T-cell (primary cell): ENCODE measurements at regions not wholly inside any gene's neighbourhood (a gene's known extent, or its start where the extent isn't known, plus 50 kb on each side); places are given as distances from the start of the nearest gene placed in this dataset.
A peak's percentile ranks its signal among the peaks of the same experiment; 100 is the strongest.
"Not testable (repeated sequence)": the region's sequence is repeated elsewhere in the genome, so short reads cannot be mapped to it uniquely, and the experiment has no call there.

Experiments
- ATAC-seq, 4 experiments: fragments of 200-7000 bp in 3 of 4; fragments of 150-1000 bp in 1 of 4; cut with Tn5 transposase; replicated peaks in 1 of 4; 1 replicate in 3 of 4; 2 replicates in 1 of 4; pipeline ENCODE4 v1.10.0; 2021; ENCODE audit warnings: moderate library complexity in 3 of 4, mild to moderate bottlenecking in 2 of 4, moderate number of reproducible peaks in 1 of 4
- CTCF ChIA-PET, 2 donors: fragments of 300-600 bp; sonication (Branson Sonifier 250); formaldehyde crosslinking; loops; one replicate each; lab custom pipeline; 2022; ENCODE audit warnings: antibody characterized with exemption in 2 of 2; lab: Charles Lee
- POLR2A ChIA-PET, 2 donors: fragments of 300-600 bp; sonication (Branson Sonifier 250); formaldehyde crosslinking; loops; one replicate each; lab custom pipeline; 2022; ENCODE audit warnings: antibody characterized with exemption in 2 of 2; lab: Charles Lee
- DNase-seq, 35 experiments: peaks; one replicate each; pipeline versions ENCODE4 v3.0.0 to v3.0.0-alpha.2; 2013 to 2023
- H3K27ac ChIP-seq: one replicate; pipeline ENCODE4 v1.5.1; 2013; ENCODE audit warnings: low read length
- H3K27me3 ChIP-seq, 2 experiments: replicated peaks in 1 of 2; 1 replicate in 1 of 2; 2 replicates in 1 of 2; pipeline versions ENCODE4 v1.6.1 to v1.7.0; 2013; ENCODE audit warnings: low read length in 1 of 2, mixed read lengths in 1 of 2; ENCODE audit not compliant: control insufficient read depth in 2 of 2, insufficient read depth in 2 of 2; ENCODE audit errors: extremely low read depth in 1 of 2
- H3K36me3 ChIP-seq, 2 donors: 1 replicate in 1 of 2; 2 replicates in 1 of 2; pipeline versions ENCODE4 v1.6.1 to v1.7.0; 2013; ENCODE audit warnings: low read length in 1 of 2; ENCODE audit not compliant: control insufficient read depth in 2 of 2, insufficient read depth in 1 of 2; ENCODE audit errors: extremely low read depth in 1 of 2
- H3K4me1 ChIP-seq, 2 experiments: 1 replicate in 1 of 2; 2 replicates in 1 of 2; pipeline versions ENCODE4 v1.6.1 to v1.7.0; 2013; ENCODE audit warnings: low read length in 2 of 2, mixed read lengths in 1 of 2; ENCODE audit not compliant: insufficient read depth in 2 of 2, control insufficient read depth in 1 of 2; ENCODE audit errors: extremely low read depth in 1 of 2
- H3K4me3 ChIP-seq, 2 donors: 1 replicate in 1 of 2; 2 replicates in 1 of 2; pipeline versions ENCODE4 v1.5.1 to v1.7.0; 2013; ENCODE audit warnings: mild to moderate bottlenecking in 2 of 2, low read length in 1 of 2, moderate library complexity in 1 of 2; ENCODE audit not compliant: control insufficient read depth in 1 of 2; ENCODE audit errors: extremely low read depth in 1 of 2
- H3K9me3 ChIP-seq: 2 replicates; pipeline ENCODE4 v1.7.0; 2013
- H3K27ac Mint-ChIP-seq, 2 donors: one replicate each; pipeline ENCODE4 v1.8.0; 2020 to 2021; ENCODE audit warnings: mild to moderate bottlenecking in 2 of 2, mixed read lengths in 2 of 2
- H3K27me3 Mint-ChIP-seq, 2 donors: one replicate each; pipeline ENCODE4 v1.8.0; 2021 to 2022; ENCODE audit warnings: mixed read lengths in 2 of 2
- H3K36me3 Mint-ChIP-seq: one replicate; pipeline ENCODE4 v1.8.0; 2021; ENCODE audit warnings: mixed read lengths
- H3K4me1 Mint-ChIP-seq, 3 donors: one replicate each; pipeline ENCODE4 v1.8.0; 2020 to 2022; ENCODE audit warnings: mixed read lengths in 3 of 3, mild to moderate bottlenecking in 1 of 3
- H3K4me3 Mint-ChIP-seq, 3 donors: one replicate each; pipeline ENCODE4 v1.8.0; 2020 to 2022; ENCODE audit warnings: mild to moderate bottlenecking in 3 of 3, mixed read lengths in 3 of 3, moderate library complexity in 3 of 3
- H3K9me3 Mint-ChIP-seq, 3 donors: one replicate each; pipeline ENCODE4 v1.8.0; 2020 to 2022; ENCODE audit warnings: mixed read lengths in 3 of 3
- WGBS: methylation state at CpG from one replicate; pipeline ENCODE4 v1.1.5; 2013; ENCODE audit warnings: missing lambda C conversion rate; ENCODE audit not compliant: insufficient coverage; 5-methylcytosine and 5-hydroxymethylcytosine counted together

- CTCF ChIA-PET, H3K36me3 ChIP-seq, H3K4me3 Mint-ChIP-seq, ATAC-seq, H3K27ac Mint-ChIP-seq, H3K4me3 ChIP-seq, H3K36me3 Mint-ChIP-seq, H3K27ac ChIP-seq, H3K27me3 Mint-ChIP-seq, H3K9me3 ChIP-seq, H3K4me1 Mint-ChIP-seq, DNase-seq, POLR2A ChIA-PET, H3K27me3 ChIP-seq, H3K4me1 ChIP-seq, H3K9me3 Mint-ChIP-seq: not testable (repeated sequence)
- no CpG with 5 or more reads among the region's 3 CpGs for WGBS
These were observed 70.2 kb downstream of the LGALS9C start for GRCh38 chr17:18546514-18547398.

GRCh38 chr17:18557086-18557485, 80.5 kb downstream of the LGALS9C start:
- H3K27ac ChIP-seq, H3K4me1 Mint-ChIP-seq, POLR2A ChIA-PET, H3K27me3 Mint-ChIP-seq, H3K36me3 ChIP-seq, CTCF ChIA-PET, H3K9me3 ChIP-seq, H3K36me3 Mint-ChIP-seq, H3K9me3 Mint-ChIP-seq, ATAC-seq, H3K27me3 ChIP-seq, DNase-seq, H3K4me3 Mint-ChIP-seq, H3K4me1 ChIP-seq, H3K4me3 ChIP-seq, H3K27ac Mint-ChIP-seq: not testable (repeated sequence)
- no CpG with 5 or more reads among the region's 4 CpGs for WGBS

- Mint-ChIP-seq H3K27ac (peak overlapping the region; percentile 70 to 80), H3K4me1 (peaks cover 12 to 14% (median 13%) of the 10 kb centered on the region in 3 donors), H3K4me3 (peak overlapping the region; percentile 45 to 58 (median 49))
- H3K4me1 ChIP-seq, H3K36me3 Mint-ChIP-seq, H3K9me3 Mint-ChIP-seq, H3K27me3 ChIP-seq, H3K4me3 ChIP-seq, POLR2A ChIA-PET, H3K36me3 ChIP-seq, H3K27me3 Mint-ChIP-seq, CTCF ChIA-PET, H3K9me3 ChIP-seq, H3K27ac ChIP-seq: not testable (repeated sequence)
- ATAC-seq: peak; percentile 73 to 85 (median 84)
- DNase-seq: peak in 24 of 35 experiments; percentile 2 to 51 (median 19)
- WGBS: 60% methylated on average over 1 of the region's 16 CpGs
These were observed 80.7 kb downstream of the TBC1D28 start for GRCh38 chr17:18563381-18564098.

- Mint-ChIP-seq H3K4me1 (peaks cover 12 to 14% (median 13%) of the 10 kb centered on the region in 3 donors), H3K27ac (peak overlapping the region; percentile 47 to 80), H3K4me3 (peak overlapping the region; percentile 45 to 58 (median 49))
- H3K27me3 ChIP-seq, H3K36me3 ChIP-seq, H3K36me3 Mint-ChIP-seq, POLR2A ChIA-PET, H3K9me3 Mint-ChIP-seq, H3K27me3 Mint-ChIP-seq, H3K27ac ChIP-seq, H3K4me1 ChIP-seq, CTCF ChIA-PET, H3K4me3 ChIP-seq, H3K9me3 ChIP-seq: not testable (repeated sequence)
- WGBS: no CpG with 5 or more reads among the region's 3 CpGs
- DNase-seq (peak in 28 of 35 experiments; percentile 7 to 62 (median 21)), ATAC-seq (peak; percentile 70 to 80 (median 76))
These were observed 80.1 kb downstream of the TBC1D28 start for GRCh38 chr17:18564099-18564448.

- POLR2A ChIA-PET, H3K4me1 ChIP-seq, H3K27ac ChIP-seq, CTCF ChIA-PET, H3K9me3 ChIP-seq, DNase-seq, H3K36me3 ChIP-seq, H3K4me3 Mint-ChIP-seq, ATAC-seq, H3K9me3 Mint-ChIP-seq, H3K4me3 ChIP-seq, H3K27ac Mint-ChIP-seq, H3K36me3 Mint-ChIP-seq: not testable (repeated sequence)
- WGBS: 85% methylated on average over 4 of the region's 17 CpGs
- Mint-ChIP-seq H3K27me3 (peaks cover 0 to 25% of the 10 kb centered on the region in 2 donors), H3K4me1 (peaks cover 11 to 15% (median 12%) of the 10 kb centered on the region in 3 donors)
- H3K27me3 ChIP-seq: peaks cover 0 to 10% of the 10 kb centered on the region in 2 experiments
These were observed 75.8 kb downstream of the TBC1D28 start for GRCh38 chr17:18568108-18568995.

- H3K9me3 Mint-ChIP-seq, H3K36me3 ChIP-seq, CTCF ChIA-PET: not testable (repeated sequence)
These were observed 74.7 kb downstream of the TBC1D28 start for GRCh38 chr17:18569489-18569913.

More at GRCh38 chr17:18569489-18569913, 74.7 kb downstream of the TBC1D28 start:
- H3K27ac ChIP-seq, H3K36me3 Mint-ChIP-seq, H3K4me3 ChIP-seq, H3K27ac Mint-ChIP-seq, H3K4me3 Mint-ChIP-seq, DNase-seq, ATAC-seq, H3K4me1 ChIP-seq, H3K4me1 Mint-ChIP-seq, POLR2A ChIA-PET, H3K9me3 ChIP-seq: not testable (repeated sequence)
- H3K27me3 Mint-ChIP-seq: peaks cover 0 to 22% of the 10 kb centered on the region in 2 donors
- peaks cover 0 to 10% of the 10 kb centered on the region in 2 experiments for H3K27me3 ChIP-seq
- WGBS: no CpG with 5 or more reads among the region's 8 CpGs
